ENCODE measurements at regions not wholly inside any gene's neighbourhood (a gene's known extent, or its start where the extent isn't known, plus 50 kb on each side); places are given as distances from the start of the nearest gene placed in this dataset.

DNA sequence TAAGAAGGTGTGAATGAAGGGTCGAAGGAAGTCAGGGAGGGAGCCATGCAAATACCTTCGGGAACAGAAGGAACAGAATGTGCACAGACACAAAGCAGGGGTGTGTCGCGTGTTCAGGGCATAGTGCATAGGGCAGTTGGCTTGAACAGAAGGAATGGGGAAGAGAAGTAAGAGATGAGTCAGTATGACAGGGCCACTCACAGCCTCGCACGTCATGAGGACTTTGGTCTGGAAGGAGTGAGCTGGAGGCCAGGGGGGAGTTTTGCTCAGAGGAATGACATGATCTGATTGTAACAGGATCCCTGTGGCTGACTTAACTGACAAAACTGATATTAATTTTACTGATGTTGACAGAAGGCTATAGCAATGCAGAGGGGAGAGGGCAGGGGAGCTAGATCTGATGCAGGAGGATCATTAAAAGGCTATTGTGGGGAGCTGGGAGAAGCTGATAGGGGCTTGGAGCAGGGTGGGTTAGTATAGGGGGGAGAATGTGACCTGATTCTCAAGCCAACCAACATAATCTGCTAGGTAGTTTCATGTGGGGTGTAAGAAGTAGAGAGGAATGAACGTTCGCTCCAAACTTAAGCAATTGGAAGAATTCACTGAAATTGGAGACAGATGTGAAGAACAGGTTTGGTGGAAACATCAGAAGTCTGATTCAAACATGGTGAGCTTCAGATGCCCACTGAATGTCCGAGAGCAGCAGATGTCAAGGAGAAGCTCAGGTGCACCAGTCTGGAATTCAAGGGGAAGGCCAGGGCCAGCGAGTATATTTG lies 60.4 kb upstream of the COPS8 start:
- Histone ChIP-seq H3K4me3 (ENCODE audit: low read depth in 2 of 2, low read length in 1 of 2) (no peak overlapping the region), H3K27ac (ENCODE audit: low read depth in 2 of 2, low read length in 1 of 2) (no peak overlapping the region), H3K4me2 (no peak overlapping the region), H3K36me3 (replicated peaks in 1 of 2; ENCODE audit: control insufficient read depth in 1 of 2, insufficient read depth in 2 of 2, low read length in 1 of 2) (no peaks in the 10 kb centered on the region), H4K20me1 (ENCODE audit: insufficient read depth) (no peaks in the 10 kb centered on the region), H3K9me3 (no peaks in the 10 kb centered on the region), H3K27me3 (ENCODE audit: insufficient read depth) (no peaks in the 10 kb centered on the region), H3K79me2 (ENCODE audit: insufficient read depth) (no peaks in the 10 kb centered on the region), H3F3A (replicated peaks; ENCODE audit: insufficient read depth) (no peaks in the 10 kb centered on the region), H3K9me2 (no peaks in the 10 kb centered on the region), H3K4me1 (ENCODE audit: control insufficient read depth in 1 of 2, insufficient read depth in 2 of 2, low read depth in 1 of 2, low read length in 1 of 2) (no peaks in the 10 kb centered on the region), H3K9ac (no peak overlapping the region), H2AFZ (ENCODE audit: low read depth) (no peak overlapping the region)
- TF ChIP-seq, protein P1, sequence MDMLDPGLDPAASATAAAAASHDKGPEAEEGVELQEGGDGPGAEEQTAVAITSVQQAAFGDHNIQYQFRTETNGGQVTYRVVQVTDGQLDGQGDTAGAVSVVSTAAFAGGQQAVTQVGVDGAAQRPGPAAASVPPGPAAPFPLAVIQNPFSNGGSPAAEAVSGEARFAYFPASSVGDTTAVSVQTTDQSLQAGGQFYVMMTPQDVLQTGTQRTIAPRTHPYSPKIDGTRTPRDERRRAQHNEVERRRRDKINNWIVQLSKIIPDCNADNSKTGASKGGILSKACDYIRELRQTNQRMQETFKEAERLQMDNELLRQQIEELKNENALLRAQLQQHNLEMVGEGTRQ (IDR thresholded peaks at IDR 0.05; ENCODE audit: borderline replicate concordance, low read depth, low read length) = no peak
- TF ChIP-seq TAF1 (IDR thresholded peaks at IDR 0.05; ENCODE audit: borderline replicate concordance, low read depth, low read length) = no peak
- TF ChIP-seq, protein P2, sequence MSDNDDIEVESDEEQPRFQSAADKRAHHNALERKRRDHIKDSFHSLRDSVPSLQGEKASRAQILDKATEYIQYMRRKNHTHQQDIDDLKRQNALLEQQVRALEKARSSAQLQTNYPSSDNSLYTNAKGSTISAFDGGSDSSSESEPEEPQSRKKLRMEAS (IDR thresholded peaks at IDR 0.05; ENCODE audit: low read depth) = no peak
- TF ChIP-seq RFX5 (IDR thresholded peaks at IDR 0.05; ENCODE audit: low read length) = no peak
- TF ChIP-seq, protein P3, sequence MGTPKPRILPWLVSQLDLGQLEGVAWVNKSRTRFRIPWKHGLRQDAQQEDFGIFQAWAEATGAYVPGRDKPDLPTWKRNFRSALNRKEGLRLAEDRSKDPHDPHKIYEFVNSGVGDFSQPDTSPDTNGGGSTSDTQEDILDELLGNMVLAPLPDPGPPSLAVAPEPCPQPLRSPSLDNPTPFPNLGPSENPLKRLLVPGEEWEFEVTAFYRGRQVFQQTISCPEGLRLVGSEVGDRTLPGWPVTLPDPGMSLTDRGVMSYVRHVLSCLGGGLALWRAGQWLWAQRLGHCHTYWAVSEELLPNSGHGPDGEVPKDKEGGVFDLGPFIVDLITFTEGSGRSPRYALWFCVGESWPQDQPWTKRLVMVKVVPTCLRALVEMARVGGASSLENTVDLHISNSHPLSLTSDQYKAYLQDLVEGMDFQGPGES (IDR thresholded peaks at IDR 0.05; ENCODE audit: low read depth, low read length) = no peak
- no peak for TF ChIP-seq FOSL2 (IDR thresholded peaks at IDR 0.05; ENCODE audit: borderline replicate concordance, low read depth)
- TF ChIP-seq SMC3 (IDR thresholded peaks at IDR 0.05; ENCODE audit: low read depth, low read length) = no peak
- no peak for TF ChIP-seq FOXJ3 (CRISPR knock-in tag; IDR thresholded peaks at IDR 0.05)
- TF ChIP-seq, protein P4, sequence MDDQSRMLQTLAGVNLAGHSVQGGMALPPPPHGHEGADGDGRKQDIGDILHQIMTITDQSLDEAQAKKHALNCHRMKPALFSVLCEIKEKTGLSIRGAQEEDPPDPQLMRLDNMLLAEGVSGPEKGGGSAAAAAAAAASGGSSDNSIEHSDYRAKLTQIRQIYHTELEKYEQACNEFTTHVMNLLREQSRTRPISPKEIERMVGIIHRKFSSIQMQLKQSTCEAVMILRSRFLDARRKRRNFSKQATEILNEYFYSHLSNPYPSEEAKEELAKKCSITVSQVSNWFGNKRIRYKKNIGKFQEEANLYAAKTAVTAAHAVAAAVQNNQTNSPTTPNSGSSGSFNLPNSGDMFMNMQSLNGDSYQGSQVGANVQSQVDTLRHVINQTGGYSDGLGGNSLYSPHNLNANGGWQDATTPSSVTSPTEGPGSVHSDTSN (IDR thresholded peaks at IDR 0.05) = no peak
- no peak for TF ChIP-seq EZH2phosphoT487 (IDR thresholded peaks at IDR 0.05; ENCODE audit: borderline replicate concordance, low read depth)
- no peak for TF ChIP-seq TEAD4 (IDR thresholded peaks at IDR 0.05; ENCODE audit: borderline replicate concordance, insufficient read depth)
- no peak for TF ChIP-seq FOXM1 (IDR thresholded peaks at IDR 0.05; ENCODE audit: low read depth)
- no peak for TF ChIP-seq ELF1 (IDR thresholded peaks at IDR 0.05)
- TF ChIP-seq MEF2A (IDR thresholded peaks at IDR 0.05; ENCODE audit: borderline replicate concordance, low read depth) = no peak
- 36% methylated on average over 10 of the region's 10 CpGs for WGBS (ENCODE audit: low lambda C conversion rate)
- no peak for DNase-seq
- ChIA-PET CTCF (interaction anchor here (0.6 to 4.7 kb wide), 3 partner anchors 13 to 673 kb away, joined by 3 to 65 read pairs (median 3); no protein-coding TSS in a partner anchor), POLR2A (no interaction called here)
